HS-5 (cell line): ENCODE measurements at regions not wholly inside any gene's neighbourhood (a gene's known extent, or its start where the extent isn't known, plus 50 kb on each side); places are given as distances from the start of the nearest gene placed in this dataset.

Experiments used
- DNase-seq: peaks from one replicate; pipeline ENCODE4 v3.0.0-alpha.2; 2012; ENCODE audit warnings: low read depth

GRCh38 chr14:51547701-51548100, 104.0 kb upstream of the FRMD6 start:
- DNase-seq: no peak

GRCh38 chr14:51548187-51548586, 103.5 kb upstream of the FRMD6 start:
- DNase-seq: no peak

DNA sequence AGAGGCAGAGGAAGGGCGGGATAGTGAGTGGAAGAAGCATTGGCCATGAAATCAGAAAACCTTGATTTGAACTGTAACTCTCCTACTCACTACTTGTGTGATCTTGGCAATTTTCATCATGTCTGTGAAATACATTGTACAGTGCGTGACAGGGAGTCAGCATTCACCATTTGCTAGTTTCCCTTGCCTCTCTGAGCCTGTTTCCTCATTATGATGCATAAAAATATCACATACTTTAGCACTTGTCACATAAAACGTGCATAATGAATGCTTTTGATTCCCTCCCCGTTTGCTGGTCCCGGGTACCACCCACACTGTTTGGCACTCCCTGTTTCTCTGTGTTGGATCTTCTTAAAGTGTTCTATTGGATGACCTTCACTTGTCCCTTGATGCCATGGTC, 101.1 kb upstream of the FRMD6 start:
- no peak for DNase-seq

GRCh38 chr14:51552275-51552674, 99.4 kb upstream of the FRMD6 start:
- no peak for DNase-seq

DNA sequence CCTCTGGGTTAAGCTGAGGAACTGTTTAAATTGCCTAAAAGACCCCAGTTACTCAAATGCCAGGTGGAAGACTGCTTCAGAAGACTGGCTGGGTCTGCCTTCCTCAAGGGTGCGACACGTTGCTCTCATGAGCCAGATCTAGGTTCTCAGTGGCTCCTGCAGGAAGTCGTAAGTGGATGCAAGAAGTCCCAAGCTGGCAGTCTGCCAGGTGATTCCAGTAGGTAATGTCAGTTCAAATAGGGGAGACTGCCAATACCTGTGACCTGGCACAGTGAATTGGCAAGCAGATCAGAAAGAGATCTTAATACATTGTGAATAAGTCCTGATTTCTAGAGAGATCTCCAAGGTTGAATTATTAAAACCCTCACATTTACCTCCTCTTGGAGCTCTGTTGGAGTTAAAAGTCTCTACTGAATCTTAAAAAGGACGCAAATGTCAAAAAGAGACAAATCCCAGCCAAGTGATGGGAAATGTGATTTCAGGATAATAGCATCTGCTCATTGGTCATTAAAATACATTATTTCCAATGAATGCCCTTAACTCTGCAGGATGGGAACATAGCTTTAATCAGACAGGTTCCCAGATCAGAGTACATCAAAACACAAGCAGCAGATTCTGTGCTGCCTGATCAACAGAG, 98.8 kb upstream of the FRMD6 start:
- no peak for DNase-seq

- peak; percentile 98 for DNase-seq
Measured at GRCh38 chr14:51554339-51554920, 97.3 kb upstream of the FRMD6 start.

GRCh38 chr14:51554953-51555352, 96.8 kb upstream of the FRMD6 start:
- DNase-seq: peak; percentile 46

GRCh38 chr14:51561141-51561540, 90.6 kb upstream of the FRMD6 start:
- DNase-seq: no peak

DNA sequence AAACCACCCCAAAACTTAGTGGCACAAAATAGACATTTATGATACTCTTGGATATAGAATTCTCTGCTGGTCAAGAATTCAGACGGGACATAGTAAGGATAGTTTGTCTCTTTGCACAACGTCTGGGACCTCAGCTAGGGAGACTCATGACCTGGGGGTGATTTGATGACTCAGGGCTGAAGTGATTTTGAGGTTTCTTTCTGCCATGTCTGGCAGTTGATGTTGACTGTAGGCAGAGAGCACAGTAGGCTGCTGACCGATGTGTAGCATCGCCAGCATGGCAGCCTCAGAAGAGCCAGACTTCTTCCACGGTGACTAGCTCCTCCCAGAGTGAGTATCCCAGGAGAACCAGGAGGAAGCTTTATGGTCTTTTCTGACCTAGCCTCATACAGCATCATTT, 88.9 kb upstream of the FRMD6 start:
- no peak for DNase-seq

- DNase-seq: no peak
Measured at GRCh38 chr14:51563560-51563959, 88.2 kb upstream of the FRMD6 start.

- DNase-seq: no peak
Measured at GRCh38 chr14:51564460-51564859, 87.2 kb upstream of the FRMD6 start.

DNA sequence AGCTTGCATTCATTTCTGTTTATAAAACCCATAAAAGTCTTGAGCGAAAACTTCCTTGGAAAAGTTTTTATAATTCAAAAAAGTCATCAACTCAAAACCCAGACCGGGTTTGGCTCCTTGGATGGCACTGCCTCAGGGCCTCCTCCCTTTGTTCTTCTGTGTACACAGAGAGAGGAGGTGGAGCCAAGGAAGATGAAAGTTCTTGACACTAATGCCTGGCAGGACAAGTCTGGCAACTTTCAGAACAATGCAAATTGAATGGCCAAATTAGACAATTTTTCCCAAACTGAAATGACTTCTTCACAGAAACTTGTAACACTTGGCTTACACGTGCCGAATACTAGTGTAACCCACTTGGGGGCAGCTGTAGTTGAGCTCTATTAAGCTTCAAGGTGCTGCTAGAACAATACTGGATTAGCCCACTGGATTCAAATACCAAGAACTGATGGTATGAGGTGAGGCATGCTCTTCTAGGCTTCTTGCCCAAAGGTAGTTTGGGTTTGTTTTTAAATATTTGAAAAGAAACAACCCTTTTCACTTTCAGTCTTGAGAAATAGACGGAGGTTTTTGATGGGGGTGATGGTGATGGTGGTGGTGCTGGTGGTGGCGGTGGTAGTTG, 86.6 kb upstream of the FRMD6 start:
- DNase-seq: no peak

GRCh38 chr14:51566831-51567582, 84.7 kb upstream of the FRMD6 start:
- no peak for DNase-seq

GRCh38 chr14:51568366-51568765, 83.3 kb upstream of the FRMD6 start:
- no peak for DNase-seq

GRCh38 chr14:51573607-51574006, 78.1 kb upstream of the FRMD6 start:
- no peak for DNase-seq

DNA sequence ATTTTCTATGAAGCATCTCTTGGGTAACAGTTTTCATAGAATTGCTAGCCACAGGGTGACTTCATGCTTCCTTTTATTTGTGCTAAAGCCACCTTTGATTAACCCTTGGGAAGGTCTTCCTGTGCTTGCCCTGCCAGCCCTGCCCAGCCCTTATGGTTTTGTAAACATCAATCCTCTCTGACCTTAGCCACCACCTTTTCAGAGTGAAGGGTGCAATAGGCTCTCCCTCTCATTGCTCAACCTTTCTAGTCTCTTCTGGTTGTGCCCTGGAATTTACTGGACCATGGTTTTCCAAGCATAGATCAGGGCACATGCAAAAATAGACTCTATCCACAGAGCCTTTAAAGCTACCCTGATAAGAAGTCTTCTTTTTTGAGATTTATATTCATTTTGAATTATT, 77.7 kb upstream of the FRMD6 start:
- DNase-seq: no peak

GRCh38 chr14:51575349-51576116, 76.2 kb upstream of the FRMD6 start:
- DNase-seq: no peak

DNA sequence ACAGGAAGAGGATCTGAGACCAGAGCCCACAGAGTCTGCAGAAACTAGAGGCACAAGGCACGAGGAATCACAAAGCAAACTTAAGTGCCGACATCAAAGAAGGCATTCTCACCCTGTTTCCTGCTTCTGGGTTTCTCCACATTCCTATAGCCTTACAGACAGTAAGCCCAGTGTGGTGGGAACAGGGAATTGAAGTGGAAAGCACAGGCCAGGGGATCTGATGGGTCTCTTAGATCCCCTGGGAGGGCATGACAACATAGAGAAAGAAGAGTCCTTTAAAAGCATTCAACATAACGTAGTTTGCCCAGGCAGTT, 75.6 kb upstream of the FRMD6 start:
- DNase-seq: no peak

DNA sequence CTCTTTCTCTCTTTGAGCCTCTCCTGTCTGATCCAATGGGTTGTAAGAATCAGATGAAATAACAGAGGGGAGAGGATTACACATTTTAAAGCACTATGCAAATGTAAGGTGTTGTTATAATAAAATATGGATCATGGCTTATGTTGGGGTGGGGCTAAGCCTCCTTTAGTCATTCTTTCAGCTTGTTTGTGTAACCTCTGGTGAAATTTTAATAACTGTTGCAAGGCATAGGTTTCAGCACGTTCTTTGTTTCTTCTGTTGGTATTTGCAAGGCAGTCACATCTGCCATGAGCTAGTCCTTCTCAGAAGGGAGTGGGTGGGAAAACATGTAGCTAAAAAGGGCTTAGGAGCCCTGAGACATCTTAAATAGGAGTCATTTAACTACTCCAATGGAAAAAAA, 74.8 kb upstream of the FRMD6 start:
- no peak for DNase-seq

DNA sequence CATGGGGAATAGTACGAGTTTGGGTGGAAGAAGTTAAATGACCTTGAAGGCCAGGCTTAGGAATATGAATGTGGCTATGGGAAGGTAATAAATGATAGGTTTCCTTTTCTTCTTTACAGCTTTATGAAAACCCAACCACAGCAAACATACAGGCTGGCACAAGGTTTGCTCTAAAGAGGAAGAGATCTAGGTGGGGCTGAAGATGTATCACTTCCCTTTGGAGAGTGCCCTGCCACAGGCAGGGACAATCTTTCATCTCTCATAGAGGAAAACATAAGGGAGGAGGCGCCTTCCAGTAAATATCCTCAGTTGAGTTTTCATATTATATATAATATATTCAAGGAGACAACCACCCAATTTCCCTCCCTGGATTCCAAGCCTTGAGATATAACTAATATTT, 72.9 kb upstream of the FRMD6 start:
- DNase-seq: no peak

- peak; percentile 68 for DNase-seq
Measured at GRCh38 chr14:51581017-51581881, 70.5 kb upstream of the FRMD6 start.

GRCh38 chr14:51582437-51582836, 69.3 kb upstream of the FRMD6 start:
- DNase-seq: no peak
